Neural cell (in vitro differentiated cells): ENCODE measurements at regions not wholly inside any gene's neighbourhood (a gene's known extent, or its start where the extent isn't known, plus 50 kb on each side); places are given as distances from the start of the nearest gene placed in this dataset.

Experiments used
- H2AFZ ChIP-seq: fragments of 200-600, 300-800 bp; sonication (generic), shearing (Covaris generic); 2 replicates; pipeline ENCODE4 v1.6.0; 2014; ENCODE audit warnings: low read depth, mild to moderate bottlenecking, antibody characterized with exemption, low read length, moderate library complexity
- H3F3A ChIP-seq: fragments of 200-600 bp; shearing (Covaris generic); 2 replicates; pipeline ENCODE4 v1.6.1; 2016; ENCODE audit warnings: mild to moderate bottlenecking, moderate library complexity, mixed read lengths, antibody characterized with exemption, low read length; ENCODE audit not compliant: insufficient read depth, poor library complexity, severe bottlenecking
- H3K27ac ChIP-seq: fragments of 200-600, 300-800 bp; sonication (generic), shearing (Covaris generic); 2 replicates; pipeline ENCODE4 v1.5.1; 2014; ENCODE audit warnings: mild to moderate bottlenecking, low read length, moderate library complexity
- H3K27me3 ChIP-seq: fragments of 300-800, 200-600 bp; sonication (generic), shearing (Covaris generic); 2 replicates; pipeline ENCODE4 v1.6.0; 2014; ENCODE audit warnings: mild to moderate bottlenecking, low read depth, low read length, moderate library complexity; ENCODE audit not compliant: insufficient read depth
- H3K36me3 ChIP-seq: fragments of 300-800, 200-600 bp; sonication (generic), shearing (Covaris generic); 2 replicates; pipeline ENCODE4 v1.5.1; 2014; ENCODE audit warnings: mild to moderate bottlenecking, antibody characterized with exemption, low read length, moderate library complexity; ENCODE audit not compliant: insufficient read depth
- H3K4me2 ChIP-seq: fragments of 300-800, 200-600 bp; sonication (generic), shearing (Covaris generic); 2 replicates; pipeline ENCODE4 v1.6.0; 2014; ENCODE audit warnings: mild to moderate bottlenecking, low read length
- H3K4me3 ChIP-seq: fragments of 300-800, 200-600 bp; sonication (generic), shearing (Covaris generic); 2 replicates; pipeline ENCODE4 v1.5.1; 2014; ENCODE audit warnings: mild to moderate bottlenecking, low read length, moderate library complexity
- H3K79me2 ChIP-seq: fragments of 200-600 bp; shearing (Covaris generic); replicated peaks from 2 replicates; pipeline ENCODE4 v1.6.0; 2014; ENCODE audit warnings: mild to moderate bottlenecking, low read length, moderate library complexity; ENCODE audit not compliant: insufficient read depth
- H3K9ac ChIP-seq: fragments of 300-800, 200-600 bp; sonication (generic), shearing (Covaris generic); 2 replicates; pipeline ENCODE4 v1.6.1; 2016; ENCODE audit warnings: mild to moderate bottlenecking, low read length, mixed read lengths
- H3K9me2 ChIP-seq: fragments of 200-600 bp; shearing (Covaris generic); 2 replicates; pipeline ENCODE4 v1.6.1; 2016; ENCODE audit warnings: mild to moderate bottlenecking, low read length, mixed read lengths; ENCODE audit not compliant: insufficient read depth
- H3K9me3 ChIP-seq: fragments of 200-600, 300-800 bp; sonication (generic), shearing (Covaris generic); 2 replicates; pipeline ENCODE4 v1.6.1; 2016; ENCODE audit warnings: mild to moderate bottlenecking, mixed run types, low read length, moderate library complexity, mixed read lengths
- H4K20me1 ChIP-seq: fragments of 200-600 bp; shearing (Covaris generic); 2 replicates; pipeline ENCODE4 v1.6.1; 2016; ENCODE audit warnings: mild to moderate bottlenecking, mixed run types; ENCODE audit not compliant: insufficient read depth
- EP300 ChIP-seq: fragments of 450-650 bp; conservative IDR thresholded peaks from 2 replicates; pipeline ENCODE4 v1.6.1; 2014; ENCODE audit warnings: antibody characterized with exemption, mild to moderate bottlenecking, moderate library complexity; ENCODE audit not compliant: poor library complexity, severe bottlenecking
- EZH2 ChIP-seq: fragments of 200-600, 300-800 bp; shearing (Covaris generic), sonication (generic); IDR thresholded peaks from 2 replicates; pipeline ENCODE4 v1.6.1; 2014; ENCODE audit warnings: antibody characterized with exemption, low read length, borderline replicate concordance, mild to moderate bottlenecking; ENCODE audit not compliant: insufficient read depth, poor library complexity, severe bottlenecking
- MXI1 ChIP-seq: fragments of 450-650 bp; conservative IDR thresholded peaks from 2 replicates; pipeline ENCODE4 v1.6.1; 2014; ENCODE audit warnings: antibody characterized with exemption, mild to moderate bottlenecking; ENCODE audit not compliant: poor library complexity, severe bottlenecking
- POLR2AphosphoS5 ChIP-seq: IDR thresholded peaks from 2 replicates; pipeline ENCODE4 v1.6.1; 2012
- RAD21 ChIP-seq: fragments of 450-650 bp; conservative IDR thresholded peaks from 2 replicates; pipeline ENCODE4 v1.6.1; 2014; ENCODE audit warnings: antibody characterized with exemption, mild to moderate bottlenecking, moderate library complexity
- SMC3 ChIP-seq: fragments of 450-650 bp; conservative IDR thresholded peaks from 2 replicates; pipeline ENCODE4 v1.6.1; 2014; ENCODE audit warnings: antibody characterized with exemption, mild to moderate bottlenecking, moderate library complexity; ENCODE audit not compliant: poor library complexity
- TAF1 ChIP-seq: IDR thresholded peaks from 2 replicates; pipeline ENCODE4 v1.6.1; 2012; ENCODE audit warnings: low read depth
- TF ChIP-seq, protein P1 (sequence below): IDR thresholded peaks from 2 replicates; pipeline ENCODE4 v1.6.1; 2012; ENCODE audit warnings: borderline replicate concordance
- TF ChIP-seq, protein P2 (sequence below): fragments of 450-650 bp; IDR thresholded peaks from 2 replicates; pipeline ENCODE4 v1.5.1; 2014; ENCODE audit warnings: antibody characterized with exemption, mild to moderate bottlenecking, moderate library complexity; ENCODE audit not compliant: poor library complexity, severe bottlenecking

DNA sequence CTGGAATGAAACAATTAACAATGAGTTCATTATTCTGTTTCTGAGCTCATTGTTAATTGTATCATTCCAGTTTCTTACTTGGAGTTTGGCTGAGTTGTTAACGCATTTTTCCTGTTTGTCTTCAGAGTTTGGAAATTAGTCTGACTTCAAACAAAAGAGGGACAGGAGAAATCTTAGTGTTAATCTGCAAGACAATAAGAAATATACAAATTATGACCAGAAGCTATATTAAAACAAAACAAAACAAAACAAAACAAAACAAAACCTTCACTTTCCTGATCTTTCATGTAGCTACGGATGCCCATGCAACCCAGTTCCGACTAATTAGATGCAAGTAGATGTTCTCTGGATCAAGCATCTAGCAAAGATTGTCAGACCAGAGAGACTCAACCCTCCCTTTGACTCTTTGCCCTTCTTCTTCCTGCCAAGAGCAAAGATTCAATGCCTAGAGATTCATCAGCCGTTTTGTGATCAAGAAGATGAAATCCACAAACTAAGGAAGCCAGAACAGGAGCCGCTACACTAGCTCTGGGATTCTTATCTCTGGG lies 686.2 kb upstream of the FSHR start:
- no peaks in the 10 kb centered on the region for H3K79me2 ChIP-seq
- no peaks in the 10 kb centered on the region for H4K20me1 ChIP-seq
- no peaks in the 10 kb centered on the region for H3K27me3 ChIP-seq
- H3K4me3 ChIP-seq: no peak overlapping the region
- no peak for TF ChIP-seq POLR2AphosphoS5
- TF ChIP-seq MXI1: no peak
- no peak for TF ChIP-seq SMC3
- TF ChIP-seq, protein P1, sequence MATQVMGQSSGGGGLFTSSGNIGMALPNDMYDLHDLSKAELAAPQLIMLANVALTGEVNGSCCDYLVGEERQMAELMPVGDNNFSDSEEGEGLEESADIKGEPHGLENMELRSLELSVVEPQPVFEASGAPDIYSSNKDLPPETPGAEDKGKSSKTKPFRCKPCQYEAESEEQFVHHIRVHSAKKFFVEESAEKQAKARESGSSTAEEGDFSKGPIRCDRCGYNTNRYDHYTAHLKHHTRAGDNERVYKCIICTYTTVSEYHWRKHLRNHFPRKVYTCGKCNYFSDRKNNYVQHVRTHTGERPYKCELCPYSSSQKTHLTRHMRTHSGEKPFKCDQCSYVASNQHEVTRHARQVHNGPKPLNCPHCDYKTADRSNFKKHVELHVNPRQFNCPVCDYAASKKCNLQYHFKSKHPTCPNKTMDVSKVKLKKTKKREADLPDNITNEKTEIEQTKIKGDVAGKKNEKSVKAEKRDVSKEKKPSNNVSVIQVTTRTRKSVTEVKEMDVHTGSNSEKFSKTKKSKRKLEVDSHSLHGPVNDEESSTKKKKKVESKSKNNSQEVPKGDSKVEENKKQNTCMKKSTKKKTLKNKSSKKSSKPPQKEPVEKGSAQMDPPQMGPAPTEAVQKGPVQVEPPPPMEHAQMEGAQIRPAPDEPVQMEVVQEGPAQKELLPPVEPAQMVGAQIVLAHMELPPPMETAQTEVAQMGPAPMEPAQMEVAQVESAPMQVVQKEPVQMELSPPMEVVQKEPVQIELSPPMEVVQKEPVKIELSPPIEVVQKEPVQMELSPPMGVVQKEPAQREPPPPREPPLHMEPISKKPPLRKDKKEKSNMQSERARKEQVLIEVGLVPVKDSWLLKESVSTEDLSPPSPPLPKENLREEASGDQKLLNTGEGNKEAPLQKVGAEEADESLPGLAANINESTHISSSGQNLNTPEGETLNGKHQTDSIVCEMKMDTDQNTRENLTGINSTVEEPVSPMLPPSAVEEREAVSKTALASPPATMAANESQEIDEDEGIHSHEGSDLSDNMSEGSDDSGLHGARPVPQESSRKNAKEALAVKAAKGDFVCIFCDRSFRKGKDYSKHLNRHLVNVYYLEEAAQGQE: no peak
- TF ChIP-seq, protein P2, sequence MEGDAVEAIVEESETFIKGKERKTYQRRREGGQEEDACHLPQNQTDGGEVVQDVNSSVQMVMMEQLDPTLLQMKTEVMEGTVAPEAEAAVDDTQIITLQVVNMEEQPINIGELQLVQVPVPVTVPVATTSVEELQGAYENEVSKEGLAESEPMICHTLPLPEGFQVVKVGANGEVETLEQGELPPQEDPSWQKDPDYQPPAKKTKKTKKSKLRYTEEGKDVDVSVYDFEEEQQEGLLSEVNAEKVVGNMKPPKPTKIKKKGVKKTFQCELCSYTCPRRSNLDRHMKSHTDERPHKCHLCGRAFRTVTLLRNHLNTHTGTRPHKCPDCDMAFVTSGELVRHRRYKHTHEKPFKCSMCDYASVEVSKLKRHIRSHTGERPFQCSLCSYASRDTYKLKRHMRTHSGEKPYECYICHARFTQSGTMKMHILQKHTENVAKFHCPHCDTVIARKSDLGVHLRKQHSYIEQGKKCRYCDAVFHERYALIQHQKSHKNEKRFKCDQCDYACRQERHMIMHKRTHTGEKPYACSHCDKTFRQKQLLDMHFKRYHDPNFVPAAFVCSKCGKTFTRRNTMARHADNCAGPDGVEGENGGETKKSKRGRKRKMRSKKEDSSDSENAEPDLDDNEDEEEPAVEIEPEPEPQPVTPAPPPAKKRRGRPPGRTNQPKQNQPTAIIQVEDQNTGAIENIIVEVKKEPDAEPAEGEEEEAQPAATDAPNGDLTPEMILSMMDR: no peak
- TF ChIP-seq EP300: no peak
- H3K27ac ChIP-seq: no peak overlapping the region
- H3K36me3 ChIP-seq: no peaks in the 10 kb centered on the region
- H2AFZ ChIP-seq: no peak overlapping the region
- H3K9ac ChIP-seq: no peak overlapping the region
- H3K9me3 ChIP-seq: no peaks in the 10 kb centered on the region
- H3K4me2 ChIP-seq: no peak overlapping the region
- H3F3A ChIP-seq: no peaks in the 10 kb centered on the region
- H3K9me2 ChIP-seq: no peaks in the 10 kb centered on the region

DNA sequence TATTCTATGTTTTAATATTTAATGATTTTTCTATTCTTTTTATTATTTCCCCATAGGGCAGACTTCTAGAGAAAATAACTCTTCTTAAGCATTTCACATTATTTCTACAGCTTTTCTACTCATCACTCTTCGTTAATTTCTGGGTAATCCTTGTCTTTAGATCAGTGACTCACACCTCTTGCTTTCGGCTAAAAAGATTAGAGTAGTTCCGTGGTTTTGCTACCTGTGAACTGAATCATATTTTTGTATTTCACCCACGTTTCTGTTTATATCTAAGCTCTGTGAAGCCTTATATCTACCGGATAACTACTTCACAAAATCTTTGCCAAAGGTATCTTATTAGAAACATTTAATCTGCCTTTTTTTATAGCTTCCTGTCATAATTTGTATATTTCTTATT lies 685.5 kb upstream of the FSHR start:
- Histone ChIP-seq H3F3A (no peaks in the 10 kb centered on the region), H3K27ac (no peak overlapping the region), H3K27me3 (no peaks in the 10 kb centered on the region), H3K9ac (no peak overlapping the region), H4K20me1 (no peaks in the 10 kb centered on the region), H3K4me2 (no peak overlapping the region), H3K36me3 (no peaks in the 10 kb centered on the region), H3K9me2 (no peaks in the 10 kb centered on the region), H3K4me3 (no peak overlapping the region), H3K9me3 (no peaks in the 10 kb centered on the region), H2AFZ (no peak overlapping the region), H3K79me2 (no peaks in the 10 kb centered on the region)
- no peak for TF ChIP-seq EP300
- TF ChIP-seq SMC3: no peak
- TF ChIP-seq, protein P2: no peak
- TF ChIP-seq POLR2AphosphoS5: no peak
- no peak for TF ChIP-seq EZH2
- TF ChIP-seq, protein P1: no peak
- no peak for TF ChIP-seq MXI1
- no peak for TF ChIP-seq RAD21
- TF ChIP-seq TAF1: no peak
